Lower lobe of right lung (tissue), 2 donors: ENCODE measurements at regions not wholly inside any gene's neighbourhood (a gene's known extent, or its start where the extent isn't known, plus 50 kb on each side); places are given as distances from the start of the nearest gene placed in this dataset.

Experiments used
- ATAC-seq, 2 donors: fragments of 200-7000 bp; cut with Tn5 transposase; one replicate each; pipeline ENCODE4 v1.9.1; 2020 to 2022; ENCODE audit warnings: mild to moderate bottlenecking in 2 of 2, moderate library complexity in 2 of 2
- DNase-seq: peaks from one replicate; pipeline ENCODE4 v3.0.0-alpha.2; 2020
- H3K27ac ChIP-seq: fragments of 200-600 bp; one replicate; pipeline ENCODE4 v1.8.0; 2022
- H3K27me3 ChIP-seq: fragments of 200-600 bp; one replicate; pipeline ENCODE4 v1.8.0; 2022; ENCODE audit warnings: low read depth
- H3K36me3 ChIP-seq: fragments of 200-600 bp; one replicate; pipeline ENCODE4 v1.8.0; 2022; ENCODE audit warnings: mild to moderate bottlenecking
- H3K4me1 ChIP-seq: fragments of 200-600 bp; one replicate; pipeline ENCODE4 v1.8.0; 2022
- H3K4me3 ChIP-seq: fragments of 200-600 bp; one replicate; pipeline ENCODE4 v1.8.0; 2022; ENCODE audit warnings: mild to moderate bottlenecking
- H3K9me3 ChIP-seq: fragments of 200-600 bp; one replicate; pipeline ENCODE4 v1.8.0; 2022
- CTCF ChIP-seq: fragments of 200-600 bp; IDR thresholded peaks from one replicate; pipeline ENCODE4 v1.8.0; 2022; ENCODE audit warnings: antibody characterized with exemption, mild to moderate bottlenecking
- intact Hi-C: fragments of 100-400 bp; cut with DNase I; formaldehyde crosslinking; loops from one replicate; pipeline ENCODE4 v1.11.0; 2022
- donor health status: DM: no; HTN: yes; CAD: no; lungs with severe emphysema.

GRCh38 chr21:36211660-36212512 is 55.3 kb downstream of the DOP1B start:
- H3K9me3 ChIP-seq: no peaks in the 10 kb centered on the region
- H3K27me3 ChIP-seq: no peaks in the 10 kb centered on the region
- ATAC-seq (no peak), DNase-seq (no peak)
- no peak overlapping the region for H3K4me3 ChIP-seq
- peaks cover 40% of the 10 kb centered on the region for H3K36me3 ChIP-seq
- H3K27ac ChIP-seq: no peak overlapping the region
- intact Hi-C loops: no loop called here
- H3K4me1 ChIP-seq: no peaks in the 10 kb centered on the region
- TF ChIP-seq CTCF: no peak

DNA sequence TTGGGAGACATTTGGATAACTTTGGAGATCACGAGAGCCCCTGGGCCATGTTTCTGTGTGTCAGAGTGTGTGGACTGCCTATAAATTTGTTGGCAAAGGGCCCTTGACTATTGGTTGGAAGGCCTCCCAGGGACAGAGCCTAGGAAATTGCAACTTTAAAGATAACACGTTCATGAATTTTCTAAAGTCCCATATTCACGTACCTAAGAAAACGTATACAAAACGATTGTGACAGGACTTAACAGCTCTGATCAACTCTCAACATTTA is 55.8 kb downstream of the DOP1B start:
- DNase-seq: no peak
- intact Hi-C loops: no loop called here
- no peak for TF ChIP-seq CTCF
- Histone ChIP-seq H3K4me1 (no peaks in the 10 kb centered on the region), H3K27ac (no peak overlapping the region), H3K4me3 (no peak overlapping the region), H3K27me3 (no peaks in the 10 kb centered on the region), H3K9me3 (no peaks in the 10 kb centered on the region), H3K36me3 (peaks cover 46% of the 10 kb centered on the region)
- no peak for ATAC-seq

GRCh38 chr21:36214561-36214960 is 57.9 kb downstream of the DOP1B start:
- no peak for TF ChIP-seq CTCF
- Histone ChIP-seq H3K27ac (no peak overlapping the region), H3K4me1 (no peaks in the 10 kb centered on the region), H3K9me3 (no peaks in the 10 kb centered on the region), H3K27me3 (no peaks in the 10 kb centered on the region), H3K36me3 (peaks cover 53% of the 10 kb centered on the region), H3K4me3 (no peak overlapping the region)
- intact Hi-C loops: no loop called here
- ATAC-seq (no peak), DNase-seq (no peak)

DNA sequence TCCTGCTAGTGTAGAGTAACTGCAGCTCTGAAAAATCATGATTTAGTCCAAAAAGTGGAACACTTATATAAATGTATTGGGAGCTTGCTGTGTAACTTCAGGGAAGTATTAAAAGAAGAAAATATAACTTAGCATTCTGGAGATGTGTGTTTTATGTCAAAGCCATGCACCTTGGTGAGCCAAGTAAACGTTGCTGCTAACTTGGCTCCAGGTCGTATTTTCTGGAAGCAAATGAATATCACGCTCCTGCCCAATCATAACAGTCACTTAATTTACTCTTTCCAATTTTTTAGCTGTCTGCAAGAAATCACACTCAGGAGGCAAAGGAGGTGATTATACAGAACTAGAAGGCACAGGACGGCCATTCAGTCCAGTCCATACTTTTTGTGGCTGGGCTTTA is 61.1 kb downstream of the DOP1B start:
- no peaks in the 10 kb centered on the region for H3K27me3 ChIP-seq
- no peaks in the 10 kb centered on the region for H3K4me1 ChIP-seq
- no peak overlapping the region for H3K27ac ChIP-seq
- no peak for TF ChIP-seq CTCF
- ATAC-seq (no peak), DNase-seq (no peak)
- intact Hi-C loops: no loop called here
- H3K36me3 ChIP-seq: peaks cover 63% of the 10 kb centered on the region
- no peaks in the 10 kb centered on the region for H3K9me3 ChIP-seq
- H3K4me3 ChIP-seq: no peak overlapping the region

DNA sequence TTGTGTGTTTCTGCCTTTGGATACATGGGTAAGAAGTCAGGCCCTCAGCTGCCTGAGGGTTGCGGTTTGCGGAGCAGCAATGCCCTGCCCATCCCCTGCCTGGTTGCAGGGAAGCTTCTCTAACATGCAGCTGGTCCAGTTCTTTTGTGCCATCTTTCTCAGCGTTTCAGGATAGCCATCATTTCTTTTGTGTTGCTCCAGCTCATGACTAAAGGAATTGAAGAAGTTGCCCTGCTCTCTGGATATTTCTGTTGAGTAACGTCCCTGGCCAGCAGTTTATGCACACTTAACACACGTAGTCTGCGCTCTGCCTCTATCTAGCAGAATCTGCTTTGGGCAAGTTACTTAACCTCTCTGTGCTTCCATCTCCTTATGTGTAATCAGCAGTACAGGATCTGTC is 62.1 kb downstream of the DOP1B start:
- Histone ChIP-seq H3K4me3 (no peak overlapping the region), H3K9me3 (no peaks in the 10 kb centered on the region), H3K4me1 (no peaks in the 10 kb centered on the region), H3K27ac (no peak overlapping the region), H3K27me3 (no peaks in the 10 kb centered on the region), H3K36me3 (peaks cover 67% of the 10 kb centered on the region)
- DNase-seq (no peak), ATAC-seq (no peak)
- intact Hi-C loops: no loop called here
- TF ChIP-seq CTCF: no peak
